Psoas muscle (tissue), 7 donors: ENCODE measurements at regions not wholly inside any gene's neighbourhood (a gene's known extent, or its start where the extent isn't known, plus 50 kb on each side); places are given as distances from the start of the nearest gene placed in this dataset.

Source experiments
- ATAC-seq, 4 donors: fragments of 200-7000 bp; cut with Tn5 transposase; one replicate each; pipeline ENCODE4 v1.9.1; 2020; ENCODE audit warnings: moderate library complexity in 3 of 4, mild to moderate bottlenecking in 2 of 4
- DNase-seq, 2 donors: peaks; one replicate each; pipeline ENCODE4 v3.0.0-alpha.2; 2020
- H3K27ac ChIP-seq: fragments of 200-600 bp; one replicate; pipeline ENCODE4 v1.8.0; 2022
- H3K27me3 ChIP-seq, 3 donors: fragments of 200-600 bp in 1 of 3; one replicate each; pipeline versions ENCODE4 v1.6.1 to v1.8.0; 2013 to 2022; ENCODE audit warnings: low read length in 2 of 3, mild to moderate bottlenecking in 2 of 3, moderate library complexity in 1 of 3; ENCODE audit not compliant: insufficient read depth in 3 of 3
- H3K36me3 ChIP-seq, 2 donors: fragments of 200-600 bp in 1 of 2; one replicate each; pipeline versions ENCODE4 v1.6.1 to v1.8.0; 2013 to 2022; ENCODE audit warnings: low read depth in 1 of 2, mild to moderate bottlenecking in 1 of 2, moderate library complexity in 1 of 2; ENCODE audit not compliant: insufficient read depth in 1 of 2
- H3K4me1 ChIP-seq: fragments of 200-600 bp; one replicate; pipeline ENCODE4 v1.8.0; 2022
- H3K4me3 ChIP-seq: fragments of 200-600 bp; one replicate; pipeline ENCODE4 v1.8.0; 2022; ENCODE audit warnings: mild to moderate bottlenecking
- H3K9me3 ChIP-seq: fragments of 200-600 bp; one replicate; pipeline ENCODE4 v1.8.0; 2022
- CTCF ChIP-seq: fragments of 200-600 bp; IDR thresholded peaks from one replicate; pipeline ENCODE4 v1.8.0; 2022; ENCODE audit warnings: antibody characterized with exemption
- WGBS, 3 donors: extraction: QIAGEN DNeasy Blood & Tissue Kit; methylation state at CpG; one replicate each; pipeline versions ENCODE4 v1.1.6 to v1.1.7; 2013; 5-methylcytosine and 5-hydroxymethylcytosine counted together
- intact Hi-C, 2 donors: fragments of 100-400 bp; cut with DNase I; formaldehyde crosslinking; loops; one replicate each; pipeline versions ENCODE4 v1.11.0 to v1.14.2; 2022
- donor health status: healthy with polysubstance abuse.
- donor health status: DM: no; HTN: no; CAD: no; lungs with moderate emphysema.
- donor health status: Bipolar disorder and iron deficiency.
- donor health status: healthy.
- donor health status: DM: yes; HTN: yes; CAD: no.
- donor health status: DM: no; HTN: no; CAD: no.
- donor health status: DM: yes; HTN: yes; CAD: no.

- DNase-seq (no peak), ATAC-seq (no peak)
- TF ChIP-seq CTCF = no peak
- H3K27ac ChIP-seq = no peak overlapping the region
- 83 to 90% (median 88%) methylated on average over 9 of the region's 9 CpGs for WGBS, 3 donors
- no peak overlapping the region for H3K4me3 ChIP-seq
- intact Hi-C loops = no loop called here
- no peaks in the 10 kb centered on the region for H3K9me3 ChIP-seq
- H3K27me3 ChIP-seq = peaks cover 0 to 4% (median 0%) of the 10 kb centered on the region in 3 donors
- H3K4me1 ChIP-seq = no peaks in the 10 kb centered on the region
- H3K36me3 ChIP-seq = no peaks in the 10 kb centered on the region
Measured at GRCh38 chr13:111609631-111610030, 289.2 kb downstream of the TEX29 start.

GRCh38 chr13:111610081-111610480, 289.6 kb downstream of the TEX29 start:
- no peak for DNase-seq
- no peak for TF ChIP-seq CTCF
- peaks cover 0 to 4% (median 0%) of the 10 kb centered on the region in 3 donors for H3K27me3 ChIP-seq
- 53 to 62% (median 58%) methylated on average over 4 of the region's 4 CpGs for WGBS, 3 donors
- H3K27ac ChIP-seq = no peak overlapping the region
- no peaks in the 10 kb centered on the region for H3K9me3 ChIP-seq
- intact Hi-C loops = no loop called here
- H3K4me3 ChIP-seq = no peak overlapping the region
- H3K4me1 ChIP-seq = no peaks in the 10 kb centered on the region
- ATAC-seq = no peak
- no peaks in the 10 kb centered on the region for H3K36me3 ChIP-seq

- H3K4me1 ChIP-seq = no peaks in the 10 kb centered on the region
- H3K27ac ChIP-seq = no peak overlapping the region
- no peaks in the 10 kb centered on the region for H3K36me3 ChIP-seq
- ATAC-seq (no peak), DNase-seq (no peak)
- no peak for TF ChIP-seq CTCF
- no peaks in the 10 kb centered on the region for H3K9me3 ChIP-seq
- intact Hi-C loops = no loop called here
- H3K4me3 ChIP-seq = no peak overlapping the region
- H3K27me3 ChIP-seq = peaks cover 0 to 4% (median 0%) of the 10 kb centered on the region in 3 donors
- WGBS, 3 donors = 74 to 87% (median 82%) methylated on average over 6 of the region's 6 CpGs
Measured at GRCh38 chr13:111610879-111611278, 290.4 kb downstream of the TEX29 start.

- intact Hi-C loops = no loop called here
- Histone ChIP-seq H3K36me3 (no peaks in the 10 kb centered on the region), H3K4me1 (no peaks in the 10 kb centered on the region), H3K27ac (no peak overlapping the region), H3K9me3 (no peaks in the 10 kb centered on the region), H3K27me3 (peaks cover 0 to 4% (median 0%) of the 10 kb centered on the region in 3 donors), H3K4me3 (no peak overlapping the region)
- WGBS, 3 donors = 72 to 76% (median 74%) methylated on average over 6 of the region's 6 CpGs
- DNase-seq = no peak
- ATAC-seq = no peak
- TF ChIP-seq CTCF = no peak
Measured at GRCh38 chr13:111611651-111612050, 291.2 kb downstream of the TEX29 start.

- 84 to 94% (median 88%) methylated on average over 10 of the region's 10 CpGs for WGBS, 3 donors
- Histone ChIP-seq H3K27ac (no peak overlapping the region), H3K27me3 (peaks cover 0 to 4% (median 0%) of the 10 kb centered on the region in 3 donors), H3K4me3 (no peak overlapping the region), H3K9me3 (no peaks in the 10 kb centered on the region), H3K4me1 (no peaks in the 10 kb centered on the region), H3K36me3 (no peaks in the 10 kb centered on the region)
- intact Hi-C loops = no loop called here
- DNase-seq (no peak), ATAC-seq (no peak)
- no peak for TF ChIP-seq CTCF
Measured at GRCh38 chr13:111612886-111613285, 292.4 kb downstream of the TEX29 start.
